A673 (cell line): ENCODE measurements at regions not wholly inside any gene's neighbourhood (a gene's known extent, or its start where the extent isn't known, plus 50 kb on each side); places are given as distances from the start of the nearest gene placed in this dataset.

Source experiments
- EZH2 ChIP-seq: fragments of 200-600 bp; sonication (generic); IDR thresholded peaks from 2 replicates; pipeline ENCODE4 v1.6.1; 2017; ENCODE audit warnings: borderline replicate concordance, low read depth, mild to moderate bottlenecking, mixed read lengths, antibody characterized with exemption, low read length; ENCODE audit not compliant: poor library complexity, severe bottlenecking
- TF ChIP-seq, protein P1 (sequence below): fragments of 300-800, 200-600 bp; sonication (generic); conservative IDR thresholded peaks from 2 replicates; pipeline ENCODE4 v1.5.1; 2017; ENCODE audit warnings: low read depth, mild to moderate bottlenecking, antibody characterized with exemption, low read length, moderate library complexity, mixed read lengths

DNA sequence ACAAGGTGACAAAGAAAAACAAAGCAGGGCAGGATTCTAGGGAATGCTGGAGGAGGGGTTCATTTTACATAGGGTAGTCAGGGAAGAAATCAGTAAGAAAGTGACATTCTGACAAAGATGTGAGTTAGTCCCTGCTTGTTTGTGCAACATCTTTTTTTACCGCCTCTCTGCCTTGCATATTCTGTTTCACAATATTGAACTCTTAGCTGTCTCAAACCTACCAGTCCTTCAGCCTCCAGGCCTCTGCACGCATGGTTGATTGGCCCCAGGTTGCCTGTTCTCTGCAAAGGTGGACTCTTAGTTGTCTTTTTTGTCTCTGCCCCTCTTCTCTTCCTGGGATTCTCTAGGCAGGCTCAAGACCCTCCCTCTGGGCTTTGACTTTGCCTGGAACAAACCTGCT is 152.2 kb upstream of the RUNX1 start:
- TF ChIP-seq EZH2 = no peak
- TF ChIP-seq, protein P1, sequence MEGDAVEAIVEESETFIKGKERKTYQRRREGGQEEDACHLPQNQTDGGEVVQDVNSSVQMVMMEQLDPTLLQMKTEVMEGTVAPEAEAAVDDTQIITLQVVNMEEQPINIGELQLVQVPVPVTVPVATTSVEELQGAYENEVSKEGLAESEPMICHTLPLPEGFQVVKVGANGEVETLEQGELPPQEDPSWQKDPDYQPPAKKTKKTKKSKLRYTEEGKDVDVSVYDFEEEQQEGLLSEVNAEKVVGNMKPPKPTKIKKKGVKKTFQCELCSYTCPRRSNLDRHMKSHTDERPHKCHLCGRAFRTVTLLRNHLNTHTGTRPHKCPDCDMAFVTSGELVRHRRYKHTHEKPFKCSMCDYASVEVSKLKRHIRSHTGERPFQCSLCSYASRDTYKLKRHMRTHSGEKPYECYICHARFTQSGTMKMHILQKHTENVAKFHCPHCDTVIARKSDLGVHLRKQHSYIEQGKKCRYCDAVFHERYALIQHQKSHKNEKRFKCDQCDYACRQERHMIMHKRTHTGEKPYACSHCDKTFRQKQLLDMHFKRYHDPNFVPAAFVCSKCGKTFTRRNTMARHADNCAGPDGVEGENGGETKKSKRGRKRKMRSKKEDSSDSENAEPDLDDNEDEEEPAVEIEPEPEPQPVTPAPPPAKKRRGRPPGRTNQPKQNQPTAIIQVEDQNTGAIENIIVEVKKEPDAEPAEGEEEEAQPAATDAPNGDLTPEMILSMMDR = no peak
